AG09309 (cell line): ENCODE measurements at regions not wholly inside any gene's neighbourhood (a gene's known extent, or its start where the extent isn't known, plus 50 kb on each side); places are given as distances from the start of the nearest gene placed in this dataset.

Experiments
- DNase-seq: peaks from one replicate; pipeline ENCODE4 v3.0.0-alpha.2; 2010; ENCODE audit warnings: low read depth
- H3K4me3 ChIP-seq: 2 replicates; pipeline ENCODE4 v1.5.1; 2011; ENCODE audit warnings: mild to moderate bottlenecking, low read depth, low read length, moderate library complexity; ENCODE audit not compliant: control insufficient read depth
- TF ChIP-seq, protein P1 (sequence below): IDR thresholded peaks from 2 replicates; pipeline ENCODE4 v1.5.1; 2011; ENCODE audit warnings: mild to moderate bottlenecking, low read depth, low read length, inconsistent platforms; ENCODE audit not compliant: insufficient read depth, control insufficient read depth; ENCODE audit errors: missing control alignments

DNA sequence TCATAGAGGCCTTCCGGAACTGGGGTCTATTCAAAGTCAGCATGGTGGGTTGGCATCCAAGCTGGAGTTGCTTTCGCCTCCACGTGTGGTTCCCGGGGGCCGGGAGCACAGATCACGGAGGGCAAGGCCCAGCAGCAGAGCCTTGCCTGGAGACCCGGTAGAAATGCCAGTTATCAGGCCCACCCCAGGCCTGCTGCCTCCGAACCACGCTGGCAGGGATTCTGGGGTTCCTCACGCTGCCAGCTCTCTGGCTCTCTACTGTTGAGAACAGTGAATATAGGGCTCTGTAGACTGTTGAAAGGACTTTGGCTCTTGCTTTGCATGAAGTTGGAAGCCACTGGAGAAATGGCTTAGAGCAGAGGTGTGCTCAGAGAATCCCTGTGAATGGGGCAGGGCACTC, 127.5 kb downstream of the RIPK4 start:
- H3K4me3 ChIP-seq, result no peak overlapping the region
- no peak for DNase-seq
- TF ChIP-seq, protein P1, sequence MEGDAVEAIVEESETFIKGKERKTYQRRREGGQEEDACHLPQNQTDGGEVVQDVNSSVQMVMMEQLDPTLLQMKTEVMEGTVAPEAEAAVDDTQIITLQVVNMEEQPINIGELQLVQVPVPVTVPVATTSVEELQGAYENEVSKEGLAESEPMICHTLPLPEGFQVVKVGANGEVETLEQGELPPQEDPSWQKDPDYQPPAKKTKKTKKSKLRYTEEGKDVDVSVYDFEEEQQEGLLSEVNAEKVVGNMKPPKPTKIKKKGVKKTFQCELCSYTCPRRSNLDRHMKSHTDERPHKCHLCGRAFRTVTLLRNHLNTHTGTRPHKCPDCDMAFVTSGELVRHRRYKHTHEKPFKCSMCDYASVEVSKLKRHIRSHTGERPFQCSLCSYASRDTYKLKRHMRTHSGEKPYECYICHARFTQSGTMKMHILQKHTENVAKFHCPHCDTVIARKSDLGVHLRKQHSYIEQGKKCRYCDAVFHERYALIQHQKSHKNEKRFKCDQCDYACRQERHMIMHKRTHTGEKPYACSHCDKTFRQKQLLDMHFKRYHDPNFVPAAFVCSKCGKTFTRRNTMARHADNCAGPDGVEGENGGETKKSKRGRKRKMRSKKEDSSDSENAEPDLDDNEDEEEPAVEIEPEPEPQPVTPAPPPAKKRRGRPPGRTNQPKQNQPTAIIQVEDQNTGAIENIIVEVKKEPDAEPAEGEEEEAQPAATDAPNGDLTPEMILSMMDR, result no peak

DNA sequence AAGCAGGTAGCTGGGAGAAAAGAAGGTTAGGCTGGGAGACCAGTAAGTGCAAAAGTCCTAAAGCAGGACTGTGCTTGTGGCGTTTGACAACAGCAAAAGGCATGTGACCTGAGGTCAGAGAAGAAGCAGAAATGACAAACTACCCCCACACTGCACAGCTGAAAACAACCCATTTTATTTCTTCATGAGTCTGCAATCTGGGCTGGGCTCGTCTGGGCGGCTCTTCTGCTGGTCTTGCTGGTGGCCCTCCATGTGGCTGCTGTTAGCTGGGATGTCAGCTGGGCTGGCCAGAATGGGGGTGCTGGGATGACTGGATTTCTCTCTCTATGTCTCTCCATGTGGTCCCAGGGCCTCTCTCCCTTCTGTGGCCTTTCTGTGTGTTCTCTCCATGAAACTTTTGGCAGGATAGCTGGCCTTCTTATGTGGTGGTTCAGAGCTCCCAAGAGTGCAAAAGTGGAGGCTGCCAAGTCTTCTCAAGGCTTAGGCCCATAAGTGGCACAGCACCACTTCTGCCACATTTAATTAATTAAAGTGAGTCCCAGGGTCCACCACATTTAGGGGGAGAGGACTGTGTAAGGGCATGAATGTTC, 128.6 kb downstream of the RIPK4 start:
- DNase-seq, result no peak
- TF ChIP-seq, protein P1, result no peak
- H3K4me3 ChIP-seq, result no peak overlapping the region

DNA sequence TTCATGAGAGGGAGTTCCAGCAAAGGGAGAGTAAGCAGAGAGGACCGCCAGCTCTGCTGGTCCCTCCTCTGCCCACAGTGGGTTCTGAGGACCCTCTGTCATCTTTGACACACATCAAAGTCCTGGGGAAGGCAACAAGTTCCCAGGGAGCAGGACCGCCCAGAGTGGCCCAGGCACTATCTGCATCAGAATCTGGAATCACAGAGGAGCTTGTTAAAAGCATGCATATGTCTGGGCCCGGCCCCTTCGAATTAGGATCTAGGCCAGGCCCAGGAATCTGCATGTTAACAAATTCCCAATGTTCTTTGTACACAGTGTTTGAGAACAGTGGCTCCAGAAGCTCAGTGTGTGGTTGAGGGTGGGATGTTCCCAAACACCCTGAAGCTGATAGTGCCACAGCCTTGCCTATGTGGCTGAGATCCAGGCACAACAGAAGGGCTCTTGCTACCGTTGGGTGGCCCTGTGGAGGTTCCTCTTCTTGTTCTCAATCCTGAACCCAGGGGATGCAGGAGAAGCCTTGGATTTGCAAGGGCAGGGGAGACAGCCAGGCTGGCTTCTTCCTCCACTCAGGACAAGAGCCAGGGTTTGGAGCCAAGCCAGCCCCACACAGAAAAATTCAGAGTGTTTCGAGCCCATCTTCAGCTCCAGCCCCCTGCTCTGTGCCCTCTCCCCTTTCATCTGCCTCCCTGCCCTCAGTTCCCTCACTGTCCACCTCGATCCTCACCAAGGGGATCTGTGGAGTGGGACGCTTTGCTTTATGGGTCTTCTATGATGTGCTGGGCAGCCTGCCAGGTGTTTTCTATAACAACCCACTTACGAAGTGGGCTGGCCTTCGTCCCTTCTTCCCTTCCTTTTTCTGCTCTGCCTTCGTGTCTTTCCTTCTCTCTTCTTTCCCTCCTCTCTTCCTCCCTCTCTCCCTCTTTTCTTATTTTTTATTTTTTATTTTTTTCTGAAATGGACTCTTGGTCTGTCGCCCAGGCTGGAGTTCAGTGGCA, 129.0 kb upstream of the TMPRSS2 start:
- H3K4me3 ChIP-seq, result no peak overlapping the region
- TF ChIP-seq, protein P1, result no peak
- no peak for DNase-seq

DNA sequence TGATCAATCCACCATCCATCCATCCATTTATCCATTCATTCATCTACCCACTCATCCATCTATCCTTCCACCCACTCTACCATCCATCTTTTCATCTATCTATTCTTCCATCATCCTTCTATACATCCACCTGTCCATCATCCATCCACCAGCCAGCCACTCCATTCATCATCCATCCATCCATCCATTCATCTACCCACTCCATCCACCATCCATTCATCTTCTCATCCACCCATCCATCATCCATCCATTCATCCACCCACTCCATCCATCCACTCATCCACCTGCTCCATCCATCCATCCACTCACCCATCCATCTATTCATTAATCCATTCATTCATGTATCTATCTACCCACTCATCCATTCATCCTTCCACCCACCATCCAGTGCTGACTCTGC, 127.9 kb upstream of the TMPRSS2 start:
- no peak overlapping the region for H3K4me3 ChIP-seq
- no peak for DNase-seq
- TF ChIP-seq, protein P1, result no peak

DNA sequence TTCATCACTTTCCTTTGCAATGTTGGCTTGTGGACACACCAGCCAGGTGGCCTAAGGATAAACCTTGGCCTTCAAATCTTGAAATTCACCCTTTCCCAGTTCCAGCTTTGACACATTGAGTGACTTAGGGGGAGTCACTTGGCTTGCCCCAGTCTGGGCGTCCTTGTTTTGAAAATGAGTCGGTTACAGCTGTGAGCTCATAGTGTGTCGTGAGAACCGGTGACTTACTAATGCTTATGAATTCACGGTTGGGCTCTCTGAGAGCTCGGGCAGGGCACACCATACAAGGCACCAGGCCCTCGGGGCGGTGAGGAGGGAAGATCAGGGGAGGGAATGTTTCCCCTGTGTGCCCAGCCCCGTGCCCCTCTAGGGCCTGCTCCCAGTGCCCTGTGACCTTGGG, 126.9 kb upstream of the TMPRSS2 start:
- no peak for DNase-seq
- TF ChIP-seq, protein P1, result no peak
- no peak overlapping the region for H3K4me3 ChIP-seq

DNA sequence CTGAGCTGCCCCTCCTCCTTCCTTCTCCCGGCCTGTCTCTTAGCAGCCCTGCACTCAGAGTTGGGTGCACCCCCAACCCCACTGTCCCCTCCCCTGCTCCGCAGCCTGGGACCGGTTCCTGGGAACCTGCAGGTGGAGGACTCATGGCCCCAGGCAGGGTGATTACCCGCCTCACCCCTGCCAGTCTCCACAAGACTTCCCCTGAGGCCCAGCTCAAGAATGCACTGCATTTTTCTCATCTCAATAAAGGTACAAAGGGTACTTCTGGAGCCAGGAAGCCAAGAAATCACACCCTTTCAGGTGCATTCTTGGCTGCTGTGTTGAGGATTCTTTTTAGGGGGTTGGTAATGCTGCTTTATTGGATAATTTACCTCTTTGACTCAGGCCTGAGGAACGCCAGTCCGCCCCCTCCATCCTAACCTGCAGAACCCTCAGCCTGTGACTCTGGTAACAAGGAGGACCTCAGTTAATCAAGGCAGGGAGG, 126.3 kb upstream of the TMPRSS2 start:
- H3K4me3 ChIP-seq, result no peak overlapping the region
- TF ChIP-seq, protein P1, result no peak
- no peak for DNase-seq
